ENCODE measurements at regions not wholly inside any gene's neighbourhood (a gene's known extent, or its start where the extent isn't known, plus 50 kb on each side); places are given as distances from the start of the nearest gene placed in this dataset.

DNA sequence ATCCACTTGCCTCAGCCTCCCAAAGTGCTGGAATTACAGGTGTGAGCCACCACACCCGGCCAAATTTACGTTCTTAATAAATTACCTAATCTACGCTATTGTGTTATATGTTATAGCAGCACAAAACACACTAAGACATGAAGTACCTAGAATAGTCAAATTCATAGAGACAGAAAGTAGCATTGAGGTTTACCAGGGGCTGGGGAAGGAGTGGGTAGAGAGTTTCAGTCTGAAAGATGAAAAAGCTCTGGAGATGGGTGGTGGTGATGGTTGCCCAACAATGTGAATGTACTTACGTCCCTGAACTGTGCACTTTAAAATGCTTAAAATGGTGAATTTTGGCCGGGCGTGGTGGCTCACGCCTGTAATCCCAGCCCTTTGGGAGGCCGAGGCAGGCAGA is 65.7 kb upstream of the NUP50 start:
- TF ChIP-seq, protein P1, sequence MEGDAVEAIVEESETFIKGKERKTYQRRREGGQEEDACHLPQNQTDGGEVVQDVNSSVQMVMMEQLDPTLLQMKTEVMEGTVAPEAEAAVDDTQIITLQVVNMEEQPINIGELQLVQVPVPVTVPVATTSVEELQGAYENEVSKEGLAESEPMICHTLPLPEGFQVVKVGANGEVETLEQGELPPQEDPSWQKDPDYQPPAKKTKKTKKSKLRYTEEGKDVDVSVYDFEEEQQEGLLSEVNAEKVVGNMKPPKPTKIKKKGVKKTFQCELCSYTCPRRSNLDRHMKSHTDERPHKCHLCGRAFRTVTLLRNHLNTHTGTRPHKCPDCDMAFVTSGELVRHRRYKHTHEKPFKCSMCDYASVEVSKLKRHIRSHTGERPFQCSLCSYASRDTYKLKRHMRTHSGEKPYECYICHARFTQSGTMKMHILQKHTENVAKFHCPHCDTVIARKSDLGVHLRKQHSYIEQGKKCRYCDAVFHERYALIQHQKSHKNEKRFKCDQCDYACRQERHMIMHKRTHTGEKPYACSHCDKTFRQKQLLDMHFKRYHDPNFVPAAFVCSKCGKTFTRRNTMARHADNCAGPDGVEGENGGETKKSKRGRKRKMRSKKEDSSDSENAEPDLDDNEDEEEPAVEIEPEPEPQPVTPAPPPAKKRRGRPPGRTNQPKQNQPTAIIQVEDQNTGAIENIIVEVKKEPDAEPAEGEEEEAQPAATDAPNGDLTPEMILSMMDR (IDR thresholded peaks at IDR 0.05), result no peak
- no peak for TF ChIP-seq ZFX (IDR thresholded peaks at IDR 0.05; ENCODE audit: borderline replicate concordance)
